Choroid plexus epithelial cell (primary cell): ENCODE measurements at regions not wholly inside any gene's neighbourhood (a gene's known extent, or its start where the extent isn't known, plus 50 kb on each side); places are given as distances from the start of the nearest gene placed in this dataset.

Experiments
- DNase-seq: peaks from one replicate; pipeline ENCODE4 v3.0.0-alpha.2; 2010; ENCODE audit warnings: low read depth
- H3K4me3 ChIP-seq: 2 replicates; pipeline ENCODE4 v1.5.1; 2011; ENCODE audit warnings: low read depth, mild to moderate bottlenecking, control low read depth, low read length, moderate library complexity
- TF ChIP-seq, protein P1 (sequence below): conservative IDR thresholded peaks from 2 replicates; pipeline ENCODE4 v1.5.1; 2011; ENCODE audit warnings: low read depth, mild to moderate bottlenecking, control low read depth, inconsistent platforms, low read length, moderate library complexity

DNA sequence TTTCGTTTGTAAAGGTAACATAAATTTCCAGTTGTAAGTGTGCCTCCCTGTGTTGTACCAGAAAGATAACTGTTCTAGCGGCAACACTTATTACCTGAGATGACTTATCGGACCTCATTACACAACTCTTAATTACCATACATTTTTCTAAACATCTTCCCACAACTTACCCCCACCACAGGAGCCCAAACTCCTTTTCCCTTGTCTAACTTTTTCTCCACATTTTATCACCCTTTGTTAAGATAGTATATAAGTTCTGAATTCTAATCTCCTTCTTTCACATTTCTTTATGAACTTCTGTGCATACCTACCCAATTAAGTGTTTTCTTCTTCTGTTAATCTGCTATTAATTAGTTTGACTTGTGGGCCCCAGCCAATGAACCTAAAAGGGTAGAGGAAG lies 143.7 kb upstream of the CAMK1G start:
- H3K4me3 ChIP-seq, result no peak overlapping the region
- DNase-seq, result no peak
- TF ChIP-seq, protein P1, sequence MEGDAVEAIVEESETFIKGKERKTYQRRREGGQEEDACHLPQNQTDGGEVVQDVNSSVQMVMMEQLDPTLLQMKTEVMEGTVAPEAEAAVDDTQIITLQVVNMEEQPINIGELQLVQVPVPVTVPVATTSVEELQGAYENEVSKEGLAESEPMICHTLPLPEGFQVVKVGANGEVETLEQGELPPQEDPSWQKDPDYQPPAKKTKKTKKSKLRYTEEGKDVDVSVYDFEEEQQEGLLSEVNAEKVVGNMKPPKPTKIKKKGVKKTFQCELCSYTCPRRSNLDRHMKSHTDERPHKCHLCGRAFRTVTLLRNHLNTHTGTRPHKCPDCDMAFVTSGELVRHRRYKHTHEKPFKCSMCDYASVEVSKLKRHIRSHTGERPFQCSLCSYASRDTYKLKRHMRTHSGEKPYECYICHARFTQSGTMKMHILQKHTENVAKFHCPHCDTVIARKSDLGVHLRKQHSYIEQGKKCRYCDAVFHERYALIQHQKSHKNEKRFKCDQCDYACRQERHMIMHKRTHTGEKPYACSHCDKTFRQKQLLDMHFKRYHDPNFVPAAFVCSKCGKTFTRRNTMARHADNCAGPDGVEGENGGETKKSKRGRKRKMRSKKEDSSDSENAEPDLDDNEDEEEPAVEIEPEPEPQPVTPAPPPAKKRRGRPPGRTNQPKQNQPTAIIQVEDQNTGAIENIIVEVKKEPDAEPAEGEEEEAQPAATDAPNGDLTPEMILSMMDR, result no peak

DNA sequence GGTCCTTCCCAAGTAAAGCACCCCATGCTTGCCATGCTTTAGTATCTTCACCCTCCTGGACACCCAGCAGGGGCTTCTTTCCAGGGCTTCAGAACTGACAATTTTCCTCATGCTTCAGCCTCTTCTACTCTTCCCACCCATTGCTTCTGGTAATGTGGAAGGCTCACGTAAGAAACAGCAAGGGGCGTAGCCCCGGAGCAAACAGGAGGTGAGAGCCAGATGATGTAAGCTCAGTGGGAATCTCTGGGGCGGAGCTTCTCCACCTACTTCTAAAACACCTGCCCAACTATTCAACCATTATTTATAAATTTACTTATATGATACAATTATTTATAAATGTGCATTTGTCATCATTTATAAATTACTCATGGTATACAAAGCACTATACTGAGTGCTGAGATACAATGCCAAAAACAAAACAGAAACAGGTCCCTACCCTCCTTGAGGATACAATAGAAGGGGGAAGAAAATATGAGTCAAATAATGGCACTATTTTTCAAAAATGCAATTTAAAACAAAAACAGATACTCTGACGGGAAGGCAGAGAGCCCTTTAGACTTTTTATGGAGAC lies 140.1 kb upstream of the CAMK1G start:
- no peak for DNase-seq
- TF ChIP-seq, protein P1, result no peak
- H3K4me3 ChIP-seq, result no peak overlapping the region

DNA sequence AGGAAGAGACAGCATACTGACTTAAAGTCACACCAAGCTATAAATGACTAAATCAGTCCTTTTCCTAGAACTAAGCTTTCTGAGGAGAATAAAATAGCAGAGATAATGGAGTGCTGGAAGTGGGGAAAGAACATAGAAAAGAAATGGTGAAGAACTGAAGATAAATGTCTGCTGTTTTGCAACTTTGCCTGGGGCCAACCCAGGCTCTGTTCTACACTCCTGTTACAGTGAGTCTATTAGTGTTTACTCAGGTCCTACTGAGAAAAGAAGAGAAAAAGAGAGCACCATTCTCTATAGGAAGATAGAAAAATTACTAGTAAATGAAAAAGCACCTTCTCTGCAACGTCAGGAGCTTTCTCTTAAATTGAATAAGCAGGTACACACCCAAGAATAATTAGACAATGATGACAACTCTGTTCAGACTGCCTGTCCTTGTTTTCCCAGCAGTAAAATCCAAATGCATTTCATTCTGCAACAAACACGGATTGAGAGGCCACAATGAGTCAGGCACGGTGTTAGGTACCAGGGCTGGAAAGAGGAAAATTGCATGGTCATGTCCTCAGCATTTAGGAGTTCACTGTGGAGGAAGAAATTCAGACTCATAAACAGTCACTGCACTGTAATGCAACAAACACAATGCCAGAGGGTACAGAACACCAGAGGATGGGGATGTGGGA lies 139.4 kb upstream of the CAMK1G start:
- no peak for DNase-seq
- H3K4me3 ChIP-seq, result no peak overlapping the region
- TF ChIP-seq, protein P1, result no peak

DNA sequence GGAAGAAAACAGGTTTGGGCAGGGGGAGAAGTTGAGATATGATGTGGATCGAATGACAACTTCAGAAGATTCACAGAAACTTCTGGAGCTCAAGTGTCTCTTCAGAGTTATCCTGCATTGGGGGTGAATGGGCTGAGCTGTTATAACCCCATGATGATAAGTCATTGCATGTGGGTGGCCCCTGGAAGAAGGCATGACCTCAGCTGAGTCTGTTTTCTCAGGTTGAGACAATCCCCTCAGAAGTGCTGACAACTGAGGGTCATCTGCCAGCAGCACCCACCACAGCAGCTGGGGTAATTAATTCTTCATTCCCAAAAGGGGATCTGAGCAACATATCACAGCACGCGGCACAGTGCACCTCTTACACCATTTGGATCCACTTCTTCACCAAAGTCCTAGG lies 138.6 kb upstream of the CAMK1G start:
- H3K4me3 ChIP-seq, result no peak overlapping the region
- TF ChIP-seq, protein P1, result no peak
- no peak for DNase-seq

DNA sequence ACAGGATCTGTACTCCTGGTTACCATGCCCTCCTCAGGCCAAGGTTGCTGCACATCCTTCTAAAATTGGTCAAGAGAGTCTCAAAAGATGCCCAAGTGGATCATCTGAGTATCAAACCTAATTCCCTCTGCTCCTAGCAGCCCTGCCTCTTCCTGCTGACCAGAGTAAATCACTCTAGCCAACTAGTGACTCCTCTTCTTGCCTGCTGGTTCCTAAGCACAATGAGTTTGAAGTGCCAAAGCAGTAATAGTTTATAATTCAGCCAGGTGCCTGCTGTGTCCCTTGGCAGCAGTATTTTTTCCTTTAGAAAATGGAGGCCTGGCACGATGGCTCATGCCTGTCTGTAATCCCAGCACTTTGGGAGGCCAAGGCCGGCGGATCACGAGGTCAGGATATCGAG lies 137.9 kb upstream of the CAMK1G start:
- no peak for DNase-seq
- TF ChIP-seq, protein P1, result no peak
- H3K4me3 ChIP-seq, result no peak overlapping the region

DNA sequence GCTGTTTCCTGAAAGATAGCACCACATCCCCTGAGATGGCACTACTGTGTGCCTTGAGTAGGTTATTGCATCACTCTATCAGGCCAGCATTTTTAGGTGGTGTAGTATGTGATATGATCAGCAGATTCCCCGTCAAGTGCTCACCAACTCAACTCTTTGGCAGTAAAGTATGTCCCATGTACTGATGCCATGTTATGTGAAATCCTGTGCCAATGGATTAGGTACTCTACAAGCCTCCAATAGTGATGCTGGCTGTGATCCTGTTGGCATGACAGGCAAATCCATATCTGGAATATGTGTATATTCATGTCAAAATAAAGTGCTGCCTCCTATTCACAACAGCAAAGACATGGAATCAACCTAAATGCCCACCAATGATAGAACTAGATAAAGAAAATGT lies 137.2 kb upstream of the CAMK1G start:
- no peak for DNase-seq
- no peak overlapping the region for H3K4me3 ChIP-seq
- TF ChIP-seq, protein P1, result no peak

DNA sequence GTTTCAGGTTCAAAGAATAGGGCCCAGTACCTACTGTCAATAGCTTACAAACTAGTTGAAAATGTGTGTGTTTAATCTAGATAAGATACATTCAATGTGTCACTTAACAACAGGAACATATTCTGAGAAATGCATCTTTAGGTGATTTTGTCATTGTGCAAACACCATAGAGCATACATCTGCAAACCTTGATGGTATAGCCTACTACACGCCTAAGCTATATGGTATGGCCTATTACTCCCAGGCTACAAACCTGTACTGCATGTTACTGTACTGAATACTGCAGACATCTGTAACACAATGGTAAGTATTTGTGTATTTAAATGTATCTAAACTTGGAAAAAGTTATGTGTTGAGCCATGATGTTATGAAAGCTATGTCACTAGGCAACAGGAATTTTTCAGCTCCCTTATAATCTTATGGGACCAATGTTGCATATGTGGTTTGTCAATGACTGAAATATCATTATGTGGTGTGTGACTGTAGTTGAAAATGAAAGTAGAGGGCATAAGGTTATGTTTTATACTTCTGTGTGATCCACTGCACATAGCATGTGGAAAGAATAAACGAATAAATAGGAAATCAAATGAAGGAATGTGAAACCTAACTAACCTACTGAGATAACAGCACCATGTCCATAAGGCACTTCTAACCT lies 129.0 kb upstream of the CAMK1G start:
- H3K4me3 ChIP-seq, result no peak overlapping the region
- TF ChIP-seq, protein P1, result no peak
- DNase-seq, result no peak
